A673 (cell line): ENCODE measurements at regions not wholly inside any gene's neighbourhood (a gene's known extent, or its start where the extent isn't known, plus 50 kb on each side); places are given as distances from the start of the nearest gene placed in this dataset.

Experiments
- CTCF ChIP-seq: fragments of 300-800, 200-600 bp; sonication (generic); conservative IDR thresholded peaks from 2 replicates; pipeline ENCODE4 v1.5.1; 2017; ENCODE audit warnings: low read depth, mild to moderate bottlenecking, antibody characterized with exemption, low read length, moderate library complexity, mixed read lengths
- EZH2 ChIP-seq: fragments of 200-600 bp; sonication (generic); IDR thresholded peaks from 2 replicates; pipeline ENCODE4 v1.6.1; 2017; ENCODE audit warnings: borderline replicate concordance, low read depth, mild to moderate bottlenecking, mixed read lengths, antibody characterized with exemption, low read length; ENCODE audit not compliant: poor library complexity, severe bottlenecking

DNA sequence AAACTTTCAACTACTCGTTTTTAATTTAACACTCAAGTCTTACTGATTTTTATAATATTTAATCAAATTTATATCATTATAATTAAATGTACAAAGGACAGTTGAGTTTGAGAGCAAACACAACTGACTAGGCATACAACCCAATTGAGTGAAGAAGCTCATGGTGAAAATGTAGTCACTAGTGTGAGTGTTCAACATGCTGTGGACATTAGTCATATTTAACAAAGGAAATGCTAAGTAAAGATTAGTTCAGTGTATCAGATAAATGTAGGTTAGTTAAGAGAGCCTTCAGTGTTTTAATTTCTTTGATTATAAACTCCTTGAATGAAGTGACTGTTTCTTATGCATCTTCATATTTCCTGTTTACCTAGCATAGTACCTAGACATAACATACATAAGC is 444.2 kb upstream of the GOLIM4 start:
- no peak for TF ChIP-seq EZH2
- TF ChIP-seq CTCF = no peak
